Fibroblast of the aortic adventitia (primary cell): ENCODE measurements at regions not wholly inside any gene's neighbourhood (a gene's known extent, or its start where the extent isn't known, plus 50 kb on each side); places are given as distances from the start of the nearest gene placed in this dataset.

Experiments
- DNase-seq: peaks from one replicate; pipeline ENCODE4 v3.0.0-alpha.2; 2010; ENCODE audit warnings: low read depth
- H3K4me3 ChIP-seq: 2 replicates; pipeline ENCODE4 v1.5.1; 2011; ENCODE audit warnings: low read depth, mild to moderate bottlenecking, control low read depth, low read length, moderate library complexity
- CTCF ChIP-seq: IDR thresholded peaks from 2 replicates; pipeline ENCODE4 v1.5.1; 2011; ENCODE audit warnings: mild to moderate bottlenecking, low read length, control low read depth, inconsistent platforms; ENCODE audit not compliant: insufficient read depth

GRCh38 chr11:57972013-57972367 lies 51.7 kb upstream of the OR9Q1 start:
- TF ChIP-seq CTCF = no peak
- no peak for DNase-seq
- H3K4me3 ChIP-seq = no peak overlapping the region
